Gastrocnemius medialis (tissue), 4 donors: ENCODE measurements at regions not wholly inside any gene's neighbourhood (a gene's known extent, or its start where the extent isn't known, plus 50 kb on each side); places are given as distances from the start of the nearest gene placed in this dataset.

Experiments
- POLR2A ChIP-seq, 2 donors: fragments of 450-650 bp; IDR thresholded peaks; one replicate each; pipeline ENCODE4 v1.6.1; 2017; ENCODE audit warnings: antibody characterized with exemption in 2 of 2, mild to moderate bottlenecking in 2 of 2, moderate library complexity in 2 of 2
- TF ChIP-seq, protein P1 (sequence below), 5 experiments: fragments of 450-650 bp in 3 of 5; fragments of 200-600 bp in 2 of 5; sonication (generic) in 2 of 5; IDR thresholded peaks in 4 of 5; conservative IDR thresholded peaks in 1 of 5; 1 replicate in 4 of 5; 2 replicates in 1 of 5; pipeline ENCODE4 v1.5.1; 2016 to 2019; ENCODE audit warnings: antibody characterized with exemption in 5 of 5, mild to moderate bottlenecking in 3 of 5, moderate library complexity in 3 of 5

DNA sequence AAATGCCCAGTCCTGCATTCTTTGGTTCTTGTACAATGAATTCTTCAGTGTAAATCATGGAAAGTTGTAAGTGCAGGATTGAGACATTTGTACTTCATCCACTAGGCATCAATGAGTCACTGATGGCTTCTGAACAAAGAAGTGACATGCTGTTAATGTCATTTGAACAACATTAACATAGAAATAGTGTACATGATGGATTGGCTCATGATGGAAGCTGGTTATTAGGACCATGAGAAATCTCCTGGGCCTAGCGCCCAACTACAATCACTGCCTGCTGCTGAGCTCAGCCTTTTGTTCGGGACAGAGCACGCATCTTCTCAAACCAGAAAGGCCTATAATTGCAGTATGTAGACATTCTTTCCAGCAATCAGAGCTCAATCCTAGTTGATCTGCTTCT, 316.8 kb upstream of the TSHZ2 start:
- TF ChIP-seq, protein P1, sequence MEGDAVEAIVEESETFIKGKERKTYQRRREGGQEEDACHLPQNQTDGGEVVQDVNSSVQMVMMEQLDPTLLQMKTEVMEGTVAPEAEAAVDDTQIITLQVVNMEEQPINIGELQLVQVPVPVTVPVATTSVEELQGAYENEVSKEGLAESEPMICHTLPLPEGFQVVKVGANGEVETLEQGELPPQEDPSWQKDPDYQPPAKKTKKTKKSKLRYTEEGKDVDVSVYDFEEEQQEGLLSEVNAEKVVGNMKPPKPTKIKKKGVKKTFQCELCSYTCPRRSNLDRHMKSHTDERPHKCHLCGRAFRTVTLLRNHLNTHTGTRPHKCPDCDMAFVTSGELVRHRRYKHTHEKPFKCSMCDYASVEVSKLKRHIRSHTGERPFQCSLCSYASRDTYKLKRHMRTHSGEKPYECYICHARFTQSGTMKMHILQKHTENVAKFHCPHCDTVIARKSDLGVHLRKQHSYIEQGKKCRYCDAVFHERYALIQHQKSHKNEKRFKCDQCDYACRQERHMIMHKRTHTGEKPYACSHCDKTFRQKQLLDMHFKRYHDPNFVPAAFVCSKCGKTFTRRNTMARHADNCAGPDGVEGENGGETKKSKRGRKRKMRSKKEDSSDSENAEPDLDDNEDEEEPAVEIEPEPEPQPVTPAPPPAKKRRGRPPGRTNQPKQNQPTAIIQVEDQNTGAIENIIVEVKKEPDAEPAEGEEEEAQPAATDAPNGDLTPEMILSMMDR (IDR thresholded peaks at IDR 0.05 in 4 of 5, conservative IDR thresholded peaks at IDR 0.05 in 1 of 5) = no peak
- no peak for TF ChIP-seq POLR2A (IDR thresholded peaks at IDR 0.05)
